COLO668 (cell line): ENCODE measurements at regions not wholly inside any gene's neighbourhood (a gene's known extent, or its start where the extent isn't known, plus 50 kb on each side); places are given as distances from the start of the nearest gene placed in this dataset.
"Not testable (repeated sequence)": the region's sequence is repeated elsewhere in the genome, so short reads cannot be mapped to it uniquely, and the experiment has no call there.

Experiments used
- DNase-seq: peaks from one replicate; lab custom pipeline; 2025; ENCODE audit not compliant: unreplicated experiment; lab: John Stamatoyannopoulos, UW

- no peak for DNase-seq
Measured at GRCh38 chr5:142408981-142409481, 84.2 kb upstream of the SPRY4 start.

GRCh38 chr5:142408536-142408935 lies 83.7 kb upstream of the SPRY4 start:
- DNase-seq, result no peak

GRCh38 chr5:142405814-142406395 lies 81.1 kb upstream of the SPRY4 start:
- DNase-seq, result no peak

DNA sequence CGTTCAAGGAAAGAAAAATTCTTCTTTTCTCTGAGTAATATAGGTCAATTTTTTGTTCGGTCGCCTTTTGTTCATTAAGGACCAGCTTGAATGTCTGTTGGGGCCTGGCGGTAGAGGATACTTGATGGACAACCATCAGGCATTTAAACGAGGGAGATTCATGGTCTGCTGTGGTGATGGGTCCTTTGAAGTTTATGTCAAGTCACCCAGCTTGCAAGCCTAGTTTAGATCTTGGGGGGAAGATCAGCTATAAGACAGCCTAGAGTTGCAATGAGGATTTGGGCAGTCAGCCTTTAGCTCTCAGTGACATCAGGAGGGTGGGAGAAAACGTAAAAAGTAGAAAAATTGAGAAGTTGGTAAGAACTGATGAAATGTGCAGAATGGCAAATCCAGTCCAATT lies 80.2 kb upstream of the SPRY4 start:
- no peak for DNase-seq

- DNase-seq, result no peak
Measured at GRCh38 chr5:142404046-142404477, 79.2 kb upstream of the SPRY4 start.

DNA sequence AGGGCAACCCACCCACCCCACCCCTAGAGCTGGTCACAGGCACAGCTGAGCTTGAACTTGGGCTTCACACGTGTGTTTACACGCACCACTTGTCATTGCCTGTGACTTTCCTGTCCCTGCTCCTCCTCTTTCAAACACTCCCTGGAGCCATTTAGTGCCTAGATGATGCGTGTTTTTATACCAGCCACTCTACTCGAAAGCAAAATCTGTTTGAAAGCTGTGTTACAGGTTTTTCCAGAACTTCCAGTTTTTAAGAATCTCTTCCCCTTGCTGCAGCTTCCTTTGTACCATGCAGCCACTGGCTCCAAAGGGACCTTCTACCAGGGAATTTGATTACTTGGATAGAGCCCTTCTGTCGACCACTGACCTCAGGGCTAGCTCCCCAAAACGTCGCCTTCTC lies 78.8 kb upstream of the SPRY4 start:
- DNase-seq, result no peak

GRCh38 chr5:142402752-142403318 lies 78.0 kb upstream of the SPRY4 start:
- no peak for DNase-seq

- no peak for DNase-seq
Measured at GRCh38 chr5:142400415-142400814, 75.6 kb upstream of the SPRY4 start.

- DNase-seq, result no peak
Measured at GRCh38 chr5:142399891-142400290, 75.1 kb upstream of the SPRY4 start.

DNA sequence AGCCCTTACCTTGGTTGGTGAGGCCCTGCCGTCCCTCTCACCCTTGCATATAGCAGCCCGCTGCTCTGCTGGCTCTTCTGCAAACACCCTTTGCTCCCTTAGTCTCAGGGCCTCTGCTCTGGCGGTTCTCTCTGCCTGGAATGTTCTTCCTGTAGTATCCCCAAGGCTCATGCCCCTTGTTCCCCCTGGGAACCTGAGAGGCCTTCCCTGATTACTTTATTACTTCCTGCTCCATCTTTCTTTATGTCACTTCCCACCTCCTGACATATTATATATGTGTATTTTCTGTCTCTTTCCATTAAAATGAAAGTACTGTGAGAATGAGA lies 73.9 kb upstream of the SPRY4 start:
- no peak for DNase-seq

GRCh38 chr5:142398011-142398729 lies 73.3 kb upstream of the SPRY4 start:
- DNase-seq, result not testable (repeated sequence)

DNA sequence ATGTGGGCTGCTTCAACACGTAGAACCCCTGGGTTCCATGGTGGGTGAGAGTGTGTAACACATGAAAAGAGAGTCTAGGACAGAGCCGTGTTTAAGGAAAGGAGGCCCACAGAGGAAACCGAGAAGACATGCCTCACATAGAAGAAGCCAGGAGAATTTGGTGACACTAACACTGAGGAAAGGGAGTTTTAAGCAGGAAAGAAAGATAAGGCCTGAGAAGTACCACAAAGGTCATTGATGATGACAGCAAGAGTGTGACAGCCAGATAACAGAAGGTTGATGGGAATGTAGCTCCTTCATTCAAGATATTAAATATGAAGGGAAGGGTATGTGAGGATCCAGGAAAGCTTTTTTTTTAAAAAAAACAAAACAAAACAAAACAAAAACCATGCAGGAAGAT lies 72.4 kb upstream of the SPRY4 start:
- no peak for DNase-seq

DNA sequence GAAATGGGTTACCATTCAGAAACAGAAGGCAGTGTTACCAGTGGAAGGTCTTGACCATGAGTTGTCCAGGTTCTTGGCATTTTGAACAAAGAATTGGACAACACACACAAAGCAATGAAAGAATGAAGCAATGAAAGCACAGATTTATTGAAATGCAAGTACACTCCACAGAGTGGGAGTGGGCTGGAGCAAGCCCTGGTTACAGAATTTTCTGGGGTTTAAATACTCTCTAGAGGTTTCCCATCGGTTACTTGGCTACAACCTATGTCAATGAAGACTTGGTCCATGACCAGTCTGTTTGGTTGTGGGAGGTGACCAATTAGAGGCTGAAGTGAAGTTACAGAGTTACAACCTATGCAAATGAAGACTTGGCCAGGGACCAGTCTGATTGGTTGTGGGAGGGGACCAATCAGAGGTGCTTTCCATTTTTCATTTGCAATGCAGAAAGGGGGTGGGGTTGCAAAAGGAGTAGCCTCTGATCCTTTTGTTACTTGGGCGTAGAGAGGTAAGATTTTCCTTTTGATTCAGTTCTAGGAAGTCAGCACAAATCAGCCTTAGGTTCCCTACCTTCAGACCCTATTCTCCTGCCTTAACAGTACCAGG lies 71.7 kb upstream of the SPRY4 start:
- no peak for DNase-seq

DNA sequence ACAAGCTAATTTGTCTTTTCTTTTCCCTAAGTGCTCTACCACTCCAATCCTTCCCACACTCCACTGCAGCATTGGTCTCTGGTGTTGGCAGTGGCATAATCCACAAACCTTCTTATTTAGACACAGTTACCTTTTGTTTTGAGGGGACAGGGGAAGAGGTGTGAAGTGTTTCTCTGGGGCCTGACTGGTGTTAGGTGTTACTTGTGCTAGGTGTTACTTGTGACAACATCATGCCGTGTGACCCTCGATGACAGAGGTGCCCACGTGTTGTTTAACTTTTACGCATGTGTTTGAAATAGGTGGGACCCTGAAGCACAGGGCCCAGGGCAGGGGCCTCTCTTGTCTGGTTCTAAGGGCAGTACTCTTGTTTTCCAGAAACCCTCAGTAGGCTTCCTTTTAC lies 70.5 kb upstream of the SPRY4 start:
- no peak for DNase-seq

GRCh38 chr5:142391058-142391845 lies 66.4 kb upstream of the SPRY4 start:
- no peak for DNase-seq

DNA sequence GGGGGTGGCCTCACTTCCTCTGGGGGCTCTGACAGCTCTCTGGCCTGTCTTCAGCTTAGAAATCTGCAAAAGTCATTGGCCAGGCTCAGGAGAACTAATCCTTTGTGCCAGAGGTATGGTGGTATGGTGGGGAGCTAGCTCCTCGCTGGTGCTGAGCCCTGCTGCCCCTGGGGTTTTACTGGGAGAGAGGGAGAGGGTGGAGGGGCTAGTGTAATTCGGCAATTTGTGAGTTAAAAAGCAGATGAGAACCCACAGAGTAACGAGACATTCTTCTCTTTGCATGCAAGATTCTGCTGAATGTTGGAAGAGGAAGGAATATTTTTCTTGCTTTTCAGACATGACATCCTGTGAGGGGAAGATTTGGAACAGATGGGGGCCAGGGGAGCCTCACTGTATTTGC lies 65.5 kb upstream of the SPRY4 start:
- no peak for DNase-seq

DNA sequence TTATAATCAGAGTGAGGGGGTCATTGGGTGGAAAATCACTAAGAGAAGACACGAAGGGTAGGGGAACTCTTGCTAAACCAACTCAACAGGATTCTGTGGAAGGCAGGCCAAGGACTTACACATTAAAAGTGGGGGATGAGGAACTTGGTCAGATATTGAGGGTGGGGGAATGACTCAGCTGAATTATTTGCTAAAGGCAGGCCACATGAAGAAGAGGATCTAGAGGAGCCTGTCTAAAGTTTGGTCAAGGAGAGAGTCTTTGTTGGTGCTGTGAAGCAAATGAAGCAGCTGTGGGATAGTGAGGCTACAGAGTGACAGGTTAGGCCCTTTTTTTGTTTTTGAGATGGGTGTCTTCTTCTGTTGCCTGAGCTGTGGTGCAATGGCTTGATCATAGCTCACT lies 63.9 kb upstream of the SPRY4 start:
- DNase-seq, result no peak

GRCh38 chr5:142387024-142387682 lies 62.3 kb upstream of the SPRY4 start:
- DNase-seq, result peak; percentile 10

- DNase-seq, result no peak
Measured at GRCh38 chr5:142386137-142387023, 61.6 kb upstream of the SPRY4 start.

DNA sequence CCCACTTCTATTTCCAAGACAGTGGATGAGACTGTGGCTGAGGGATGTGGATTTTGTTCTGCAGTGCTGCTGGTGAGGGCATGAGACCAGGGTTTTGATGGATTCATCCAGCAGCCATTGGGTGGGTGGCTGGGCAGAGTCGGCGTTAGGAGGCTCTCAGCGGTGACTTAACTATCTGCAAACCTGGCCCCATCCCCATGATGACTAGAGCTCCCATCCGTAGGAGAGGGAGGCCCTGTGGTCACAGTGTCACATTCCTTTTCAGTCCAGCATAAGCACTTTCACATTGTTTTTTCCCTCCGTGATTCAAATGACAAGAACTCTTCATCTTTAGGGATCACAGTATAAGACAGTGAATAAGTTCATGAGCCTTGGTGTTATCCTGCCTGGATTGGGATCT lies 60.4 kb upstream of the SPRY4 start:
- DNase-seq, result no peak
